Activated T-helper 1 cell treated with Interleukin-2 at 50 U/mL for 16 hours (primary cell): ENCODE measurements at regions not wholly inside any gene's neighbourhood (a gene's known extent, or its start where the extent isn't known, plus 50 kb on each side); places are given as distances from the start of the nearest gene placed in this dataset.

Source experiments
- DNase-seq: peaks from one replicate; pipeline ENCODE4 v3.0.0-alpha.2; 2020; ENCODE audit warnings: low read depth

DNA sequence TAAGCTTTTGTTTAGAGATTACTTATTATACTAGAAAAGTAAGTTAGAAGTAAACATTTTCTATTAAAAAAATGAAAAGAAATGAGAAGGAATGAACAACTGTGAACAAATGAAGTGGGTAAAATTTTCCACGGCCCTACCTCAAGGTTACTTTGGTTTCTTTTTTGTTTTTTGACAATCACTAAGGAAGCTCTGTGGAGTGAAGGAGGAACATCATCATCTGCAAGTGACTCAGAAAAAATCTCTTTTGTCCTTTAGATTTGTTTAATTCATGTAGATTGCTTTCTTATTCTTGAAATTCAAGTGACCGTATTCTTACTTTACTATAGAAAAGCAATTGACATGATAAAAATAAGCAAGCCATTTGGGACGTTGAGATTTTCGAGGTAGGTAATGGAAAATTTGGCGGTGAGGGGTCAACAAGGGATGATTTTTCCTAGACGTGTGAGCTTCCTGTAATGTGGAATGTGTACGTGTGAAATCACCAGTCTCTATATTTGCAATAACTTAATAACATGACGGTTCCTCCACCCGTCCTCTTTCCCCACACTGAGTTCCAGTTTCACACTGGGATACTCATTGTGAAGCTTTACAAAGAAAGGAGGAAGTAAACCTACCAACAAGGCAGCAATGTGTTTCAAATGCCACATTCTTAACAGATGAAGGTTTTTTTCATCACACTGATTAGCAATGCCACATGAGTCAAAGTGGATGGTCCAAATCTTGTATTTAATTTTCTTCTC, 62.3 kb upstream of the EGLN3 start:
- DNase-seq = no peak

DNA sequence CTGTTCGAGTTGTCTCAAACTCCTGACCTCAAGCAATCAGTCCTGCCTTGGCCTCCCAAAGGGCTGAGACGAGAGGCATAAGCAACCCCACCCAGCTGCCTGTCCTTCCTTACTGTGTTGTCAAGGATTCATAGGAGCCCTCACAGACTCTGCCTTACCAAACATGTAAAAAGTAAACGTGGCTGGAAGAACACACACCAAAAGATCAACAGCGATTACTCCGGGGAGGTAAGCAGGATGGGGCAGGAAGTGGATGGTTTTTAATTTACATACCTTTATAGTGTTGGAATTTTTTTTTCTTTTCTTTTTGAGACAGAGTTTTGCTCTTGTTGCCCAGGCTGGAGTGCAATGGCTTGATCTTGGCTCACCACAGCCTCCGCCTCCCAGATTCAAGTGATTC, 61.5 kb upstream of the EGLN3 start:
- DNase-seq = no peak

DNA sequence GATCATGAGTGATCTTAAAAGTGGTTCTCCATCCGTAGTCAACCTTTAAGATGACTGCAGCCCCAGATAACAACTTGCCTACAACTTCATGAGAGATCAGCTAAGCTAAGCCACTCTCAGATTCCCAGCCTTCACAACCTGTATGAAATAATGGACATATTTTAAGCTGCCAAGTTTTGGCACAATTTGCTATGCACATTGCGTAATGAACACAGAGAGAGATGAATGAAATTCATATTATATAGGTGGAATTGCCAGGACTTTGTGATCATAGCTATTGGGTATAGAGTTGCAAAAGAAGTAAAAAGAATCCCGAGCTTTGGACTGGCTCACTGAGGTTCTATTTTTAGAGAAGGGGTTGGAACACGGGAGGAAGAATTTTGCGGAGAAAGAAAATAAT, 59.1 kb upstream of the EGLN3 start:
- DNase-seq = no peak

DNA sequence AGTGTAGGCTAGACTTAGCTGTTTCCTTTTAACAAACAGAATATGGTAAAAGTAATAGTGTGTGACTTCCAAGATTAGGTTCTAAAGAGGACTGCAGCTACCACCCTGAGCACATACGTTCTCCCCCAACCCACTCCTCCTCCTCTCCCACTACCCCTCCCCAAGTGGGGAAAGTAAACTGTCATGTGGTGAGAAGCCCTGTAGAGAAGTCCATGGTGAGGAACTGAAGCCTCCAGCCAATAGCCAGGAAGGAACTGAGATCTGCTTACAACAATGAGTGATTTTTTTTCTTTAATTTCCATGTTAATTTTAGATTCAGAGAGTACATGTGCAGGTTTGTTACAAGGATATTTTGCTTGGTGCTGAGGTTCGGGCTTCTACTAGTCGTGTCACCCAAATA, 57.0 kb upstream of the EGLN3 start:
- DNase-seq = no peak

DNA sequence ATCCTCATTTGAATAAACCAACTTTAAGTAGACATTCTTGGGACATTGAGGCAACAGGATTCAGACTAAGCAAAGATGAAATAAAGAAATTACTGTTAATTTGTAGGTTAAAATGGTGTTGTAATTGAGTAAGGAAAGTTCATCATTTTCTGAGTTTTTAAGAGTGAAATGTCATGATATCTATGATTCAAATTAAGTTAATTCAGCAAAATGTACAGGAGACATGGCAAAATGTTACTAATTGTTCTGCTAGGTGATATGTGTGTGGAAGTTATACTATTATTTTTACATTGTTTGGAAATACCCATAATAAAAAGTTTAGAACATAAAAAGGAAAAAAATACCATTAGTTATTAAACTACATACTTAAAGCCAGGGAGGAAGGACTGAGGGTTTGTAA, 55.0 kb upstream of the EGLN3 start:
- no peak for DNase-seq

DNA sequence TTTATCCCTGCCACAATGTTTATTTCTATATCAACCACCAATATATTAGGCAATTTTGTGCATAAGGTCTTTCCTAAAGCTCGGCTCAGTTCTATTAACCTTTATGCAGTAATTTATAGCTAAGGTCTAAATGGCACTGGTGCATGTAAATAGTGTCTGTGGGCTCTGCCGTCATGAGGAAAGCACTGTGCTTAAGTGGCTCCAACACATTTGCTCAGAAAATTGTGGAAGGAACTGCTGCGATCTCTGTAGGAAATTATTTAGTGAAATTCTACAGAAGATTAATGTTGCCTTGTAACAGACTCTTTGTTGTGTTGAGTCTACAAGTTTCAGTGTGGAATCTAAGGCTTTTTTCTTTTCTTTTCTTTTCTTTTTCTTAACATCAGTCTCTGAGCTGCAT, 54.0 kb upstream of the EGLN3 start:
- DNase-seq = no peak

DNA sequence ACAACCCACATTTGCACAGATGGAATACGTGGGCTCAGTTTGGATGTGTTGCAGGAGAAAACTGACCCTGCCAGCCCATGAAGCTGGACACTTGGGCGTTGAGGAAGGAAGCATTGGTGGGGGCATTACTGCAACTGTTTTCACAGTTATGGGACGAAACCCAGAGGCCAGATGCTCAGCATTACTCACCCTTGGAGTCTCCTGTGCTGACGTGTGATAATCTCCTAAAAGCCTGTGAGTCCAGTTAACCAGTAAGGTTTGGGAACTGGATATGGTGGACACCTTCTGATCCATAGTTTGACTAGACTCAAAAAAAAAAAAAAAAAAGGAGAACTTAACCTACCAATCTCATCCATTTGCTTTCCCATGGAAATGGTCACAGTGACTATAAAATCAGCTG, 52.8 kb upstream of the EGLN3 start:
- DNase-seq = no peak

DNA sequence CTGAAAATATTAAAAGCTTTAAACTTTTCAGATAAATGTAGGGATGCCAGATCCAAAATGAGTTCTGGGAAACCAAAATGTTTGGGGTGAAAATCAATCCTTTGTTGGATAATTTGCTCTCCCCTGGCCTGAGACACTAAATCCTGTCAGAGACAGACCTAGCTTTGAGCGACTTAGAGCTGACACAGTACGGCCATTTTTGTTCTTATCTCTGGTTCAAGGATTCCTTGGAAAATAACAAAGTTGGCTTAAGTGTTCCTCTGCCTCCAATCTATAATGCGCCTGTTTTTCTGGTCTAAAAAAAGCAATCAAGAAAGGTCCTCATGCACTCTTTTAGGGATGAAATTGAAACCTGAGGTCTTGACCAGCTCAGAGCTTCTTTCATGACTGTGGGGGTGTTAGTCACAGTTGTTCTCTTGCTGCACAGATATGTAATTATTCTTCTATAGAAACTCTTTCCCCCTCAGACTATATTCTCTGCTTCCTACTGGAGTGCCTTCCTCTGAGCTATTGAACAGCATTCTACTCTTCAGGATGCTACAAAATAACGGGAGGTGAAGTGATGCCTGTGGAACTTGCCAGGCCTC, 52.3 kb upstream of the EGLN3 start:
- no peak for DNase-seq
